ENCODE measurements at regions not wholly inside any gene's neighbourhood (a gene's known extent, or its start where the extent isn't known, plus 50 kb on each side); places are given as distances from the start of the nearest gene placed in this dataset.

DNA sequence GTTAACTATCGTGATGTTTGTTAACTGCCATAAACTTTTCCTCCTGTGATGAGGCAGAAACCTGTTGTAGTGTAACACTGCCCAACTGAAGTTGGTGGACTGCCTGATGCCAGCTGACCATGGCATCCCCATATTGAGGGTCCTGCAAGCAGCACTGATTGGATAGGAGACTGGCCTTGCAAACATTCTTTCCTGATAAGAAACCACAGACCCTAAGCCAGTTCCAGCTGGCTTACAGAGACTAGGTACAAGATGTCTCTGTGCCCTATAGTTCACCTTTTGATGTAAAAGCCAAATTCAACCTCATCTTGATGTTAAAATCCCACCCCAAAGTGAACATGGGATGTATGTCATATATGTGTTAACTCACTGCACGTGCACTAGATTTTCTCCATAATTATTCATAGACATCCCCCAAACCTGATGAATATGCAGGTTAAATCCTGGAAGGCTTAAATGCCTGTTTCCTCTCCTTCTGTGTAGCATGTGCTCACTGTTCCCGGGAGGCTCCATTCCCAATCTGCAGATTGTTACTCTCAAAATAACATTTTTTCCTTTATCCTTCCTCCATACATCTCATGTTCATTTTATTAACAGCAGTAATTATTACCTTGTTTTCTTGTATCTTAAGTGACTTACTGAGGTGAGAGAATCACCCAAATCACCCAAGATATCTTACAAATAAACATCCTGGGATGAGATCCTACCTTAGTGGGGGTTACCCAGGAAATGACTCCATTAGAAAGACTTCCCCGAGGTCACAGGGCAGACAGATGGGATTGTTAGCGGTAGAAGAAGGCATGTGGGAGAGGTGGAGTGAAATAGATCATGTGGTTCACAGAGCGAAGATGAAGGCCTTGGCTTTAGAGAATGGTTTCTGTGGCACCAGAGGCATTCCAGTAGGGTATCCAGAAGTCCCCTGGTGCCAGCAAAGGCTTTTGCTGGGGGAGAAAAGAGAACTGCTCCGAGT is 566.7 kb downstream of the CCDC171 start:
- Histone ChIP-seq H3K4me1 (ENCODE audit: insufficient read depth, low read length) (peaks cover 31% of the 10 kb centered on the region), H3K27me3 (ENCODE audit: insufficient read depth, low read length) (no peaks in the 10 kb centered on the region), H3K4me2 (ENCODE audit: insufficient read depth, low read length) (peak overlapping the region; percentile 66), H4K20me1 (ENCODE audit: insufficient read depth, low read length) (no peaks in the 10 kb centered on the region), H3K4me3 (ENCODE audit: insufficient read depth, low read length) (peak overlapping the region; percentile 18), H3K79me2 (ENCODE audit: insufficient read depth, low read length) (no peaks in the 10 kb centered on the region), H2AFZ (ENCODE audit: low read length) (peak overlapping the region; percentile 58), H3K9me3 (ENCODE audit: low read depth, low read length) (no peaks in the 10 kb centered on the region), H3K36me3 (ENCODE audit: insufficient read depth, low read length) (no peaks in the 10 kb centered on the region), H3K27ac (ENCODE audit: low read depth, low read length) (peak overlapping the region; percentile 87)
- no peak for DNase-seq (ENCODE audit: insufficient read length, low spot score, missing footprints)
- TF ChIP-seq, protein P1, sequence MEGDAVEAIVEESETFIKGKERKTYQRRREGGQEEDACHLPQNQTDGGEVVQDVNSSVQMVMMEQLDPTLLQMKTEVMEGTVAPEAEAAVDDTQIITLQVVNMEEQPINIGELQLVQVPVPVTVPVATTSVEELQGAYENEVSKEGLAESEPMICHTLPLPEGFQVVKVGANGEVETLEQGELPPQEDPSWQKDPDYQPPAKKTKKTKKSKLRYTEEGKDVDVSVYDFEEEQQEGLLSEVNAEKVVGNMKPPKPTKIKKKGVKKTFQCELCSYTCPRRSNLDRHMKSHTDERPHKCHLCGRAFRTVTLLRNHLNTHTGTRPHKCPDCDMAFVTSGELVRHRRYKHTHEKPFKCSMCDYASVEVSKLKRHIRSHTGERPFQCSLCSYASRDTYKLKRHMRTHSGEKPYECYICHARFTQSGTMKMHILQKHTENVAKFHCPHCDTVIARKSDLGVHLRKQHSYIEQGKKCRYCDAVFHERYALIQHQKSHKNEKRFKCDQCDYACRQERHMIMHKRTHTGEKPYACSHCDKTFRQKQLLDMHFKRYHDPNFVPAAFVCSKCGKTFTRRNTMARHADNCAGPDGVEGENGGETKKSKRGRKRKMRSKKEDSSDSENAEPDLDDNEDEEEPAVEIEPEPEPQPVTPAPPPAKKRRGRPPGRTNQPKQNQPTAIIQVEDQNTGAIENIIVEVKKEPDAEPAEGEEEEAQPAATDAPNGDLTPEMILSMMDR (IDR thresholded peaks at IDR 0.05; ENCODE audit: extremely low read depth, low read depth, low read length): no peak

- H2AFZ ChIP-seq (ENCODE audit: low read length): peak overlapping the region; percentile 58
- peak overlapping the region; percentile 18 for H3K4me3 ChIP-seq (ENCODE audit: insufficient read depth, low read length)
- no peak for DNase-seq (ENCODE audit: insufficient read length, low spot score, missing footprints)
- H3K27ac ChIP-seq (ENCODE audit: low read depth, low read length): peak overlapping the region; percentile 87
- no peaks in the 10 kb centered on the region for H4K20me1 ChIP-seq (ENCODE audit: insufficient read depth, low read length)
- peak overlapping the region; percentile 66 for H3K4me2 ChIP-seq (ENCODE audit: insufficient read depth, low read length)
- H3K79me2 ChIP-seq (ENCODE audit: insufficient read depth, low read length): no peaks in the 10 kb centered on the region
- peaks cover 32% of the 10 kb centered on the region for H3K4me1 ChIP-seq (ENCODE audit: insufficient read depth, low read length)
- TF ChIP-seq, protein P1 (IDR thresholded peaks at IDR 0.05; ENCODE audit: extremely low read depth, low read depth, low read length): no peak
- no peaks in the 10 kb centered on the region for H3K36me3 ChIP-seq (ENCODE audit: insufficient read depth, low read length)
- no peaks in the 10 kb centered on the region for H3K9me3 ChIP-seq (ENCODE audit: low read depth, low read length)
- no peaks in the 10 kb centered on the region for H3K27me3 ChIP-seq (ENCODE audit: insufficient read depth, low read length)
These were observed 567.4 kb downstream of the CCDC171 start for GRCh38 chr9:16120231-16120641.

- peaks cover 37% of the 10 kb centered on the region for H3K4me1 ChIP-seq (ENCODE audit: insufficient read depth, low read length)
- DNase-seq (ENCODE audit: insufficient read length, low spot score, missing footprints): no peak
- peak overlapping the region; percentile 87 for H3K27ac ChIP-seq (ENCODE audit: low read depth, low read length)
- no peaks in the 10 kb centered on the region for H3K36me3 ChIP-seq (ENCODE audit: insufficient read depth, low read length)
- no peaks in the 10 kb centered on the region for H3K27me3 ChIP-seq (ENCODE audit: insufficient read depth, low read length)
- no peaks in the 10 kb centered on the region for H3K79me2 ChIP-seq (ENCODE audit: insufficient read depth, low read length)
- TF ChIP-seq, protein P1 (IDR thresholded peaks at IDR 0.05; ENCODE audit: extremely low read depth, low read depth, low read length): no peak
- peak overlapping the region; percentile 18 for H3K4me3 ChIP-seq (ENCODE audit: insufficient read depth, low read length)
- peak overlapping the region; percentile 66 for H3K4me2 ChIP-seq (ENCODE audit: insufficient read depth, low read length)
- no peaks in the 10 kb centered on the region for H4K20me1 ChIP-seq (ENCODE audit: insufficient read depth, low read length)
- peak overlapping the region; percentile 58 for H2AFZ ChIP-seq (ENCODE audit: low read length)
- H3K9me3 ChIP-seq (ENCODE audit: low read depth, low read length): no peaks in the 10 kb centered on the region
These were observed 567.9 kb downstream of the CCDC171 start for GRCh38 chr9:16120727-16121126.

GRCh38 chr9:16121168-16121567 is 568.3 kb downstream of the CCDC171 start:
- H3K27ac ChIP-seq (ENCODE audit: low read depth, low read length): peak overlapping the region; percentile 87
- H3K9me3 ChIP-seq (ENCODE audit: low read depth, low read length): no peaks in the 10 kb centered on the region
- H3K4me2 ChIP-seq (ENCODE audit: insufficient read depth, low read length): no peak overlapping the region
- H3K36me3 ChIP-seq (ENCODE audit: insufficient read depth, low read length): no peaks in the 10 kb centered on the region
- DNase-seq (ENCODE audit: insufficient read length, low spot score, missing footprints): no peak
- no peaks in the 10 kb centered on the region for H3K27me3 ChIP-seq (ENCODE audit: insufficient read depth, low read length)
- peak overlapping the region; percentile 68 for H2AFZ ChIP-seq (ENCODE audit: low read length)
- no peaks in the 10 kb centered on the region for H3K79me2 ChIP-seq (ENCODE audit: insufficient read depth, low read length)
- H3K4me3 ChIP-seq (ENCODE audit: insufficient read depth, low read length): no peak overlapping the region
- H4K20me1 ChIP-seq (ENCODE audit: insufficient read depth, low read length): no peaks in the 10 kb centered on the region
- TF ChIP-seq, protein P1 (IDR thresholded peaks at IDR 0.05; ENCODE audit: extremely low read depth, low read depth, low read length): no peak
- H3K4me1 ChIP-seq (ENCODE audit: insufficient read depth, low read length): peaks cover 40% of the 10 kb centered on the region

All from osteoblast (primary cell).